C1 segment of cervical spinal cord (tissue), 14 donors: ENCODE measurements at regions not wholly inside any gene's neighbourhood (a gene's known extent, or its start where the extent isn't known, plus 50 kb on each side); places are given as distances from the start of the nearest gene placed in this dataset.
A peak's percentile ranks its signal among the peaks of the same experiment; 100 is the strongest.

Experiments
- DNase-seq, 14 donors: peaks; one replicate each; lab custom pipeline; 2025; lab: John Stamatoyannopoulos, UW

DNA sequence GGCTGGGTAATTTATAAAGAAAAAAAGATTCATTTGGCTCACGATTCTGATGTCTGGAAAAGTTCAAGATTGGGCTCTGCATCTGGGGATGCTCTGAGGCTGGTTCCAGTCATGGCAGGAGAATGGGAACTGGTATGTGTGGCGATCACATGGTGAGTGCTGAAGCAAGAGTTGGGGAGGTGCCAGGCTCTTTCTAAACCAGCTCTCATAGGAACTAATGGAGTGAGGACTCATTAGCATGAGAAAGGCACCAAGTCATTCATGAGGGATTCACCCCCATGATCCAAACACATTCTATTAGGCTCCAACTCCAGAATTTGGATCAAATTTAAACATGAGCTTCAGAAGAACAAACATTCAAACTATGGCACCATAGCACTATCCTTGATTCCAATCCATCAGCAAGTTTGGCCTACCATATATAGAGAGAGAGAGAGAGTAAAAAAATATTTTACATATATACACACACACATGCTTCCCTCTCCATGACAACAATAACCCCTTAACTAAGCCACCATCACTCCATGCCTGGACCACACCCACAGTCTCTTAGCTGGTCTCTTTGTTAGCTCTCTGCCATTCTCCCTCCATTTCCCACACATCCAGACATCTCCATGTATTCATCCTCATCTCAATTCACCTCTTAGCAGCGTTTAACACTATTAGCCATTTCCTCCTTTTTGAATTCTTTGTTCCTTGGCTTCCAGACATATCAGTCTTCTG is 57.9 kb downstream of the NPY start:
- DNase-seq: peak in 3 of 14 donors; percentile 20 to 32 (median 22)

DNA sequence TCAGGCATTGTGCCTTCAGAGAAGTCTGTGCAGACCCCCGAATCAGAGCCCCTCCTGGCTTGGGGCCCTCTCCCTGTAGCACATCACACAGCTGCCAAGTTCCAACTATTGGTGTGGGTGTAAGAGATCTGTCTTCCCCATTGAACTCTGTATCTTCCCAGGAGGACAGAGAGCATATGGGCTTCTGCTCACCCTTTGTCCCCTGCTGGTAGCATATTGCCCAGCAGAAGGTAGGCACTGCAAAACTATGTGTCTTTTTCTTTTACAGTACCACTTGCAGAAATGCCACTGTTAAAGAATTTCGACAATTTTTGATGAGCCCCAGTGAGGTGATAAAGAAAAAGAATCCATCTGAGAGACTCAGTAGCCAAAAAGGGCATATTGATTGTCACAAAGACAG is 59.6 kb downstream of the NPY start:
- no peak for DNase-seq

DNA sequence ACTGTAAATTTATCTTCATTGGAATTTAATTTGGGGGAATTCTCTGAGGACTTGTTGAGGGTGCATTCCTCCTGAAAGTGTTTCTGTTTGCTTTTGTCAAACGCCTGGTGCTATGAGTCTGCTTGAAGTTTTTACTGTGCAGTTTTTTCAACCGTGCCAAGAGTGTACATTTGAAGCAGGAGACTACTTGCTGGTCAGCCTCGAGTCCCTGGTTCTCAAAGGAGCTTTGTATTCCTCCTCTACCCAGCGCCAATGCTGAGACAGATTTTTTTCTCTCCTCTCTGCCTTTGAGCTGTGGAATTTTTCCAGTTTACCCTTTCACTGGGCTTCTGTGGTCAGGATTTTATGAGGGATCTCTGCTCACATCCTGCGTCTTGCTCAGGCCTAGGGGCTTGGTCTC is 62.1 kb downstream of the NPY start:
- peak in 1 of 14 donors; percentile 5 for DNase-seq

DNA sequence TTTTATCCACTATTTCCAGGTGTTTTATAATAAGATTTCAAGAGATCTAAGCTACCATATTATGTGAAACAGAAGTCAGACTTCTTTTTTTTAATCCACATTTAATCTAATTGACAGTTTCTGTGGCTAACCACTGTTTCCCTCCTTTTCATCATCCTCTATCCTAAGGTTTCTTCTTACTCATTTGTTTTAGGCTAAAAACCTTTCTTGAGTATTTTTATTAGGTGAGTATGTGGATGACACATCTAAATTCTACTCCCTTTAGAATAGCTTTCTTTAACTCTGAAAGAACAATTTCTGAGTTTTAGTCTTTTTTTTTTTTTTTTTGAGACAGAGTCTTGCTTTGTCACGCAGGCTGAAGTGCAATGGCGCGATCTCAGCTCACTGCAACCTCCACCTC is 62.7 kb downstream of the NPY start:
- DNase-seq: no peak

DNA sequence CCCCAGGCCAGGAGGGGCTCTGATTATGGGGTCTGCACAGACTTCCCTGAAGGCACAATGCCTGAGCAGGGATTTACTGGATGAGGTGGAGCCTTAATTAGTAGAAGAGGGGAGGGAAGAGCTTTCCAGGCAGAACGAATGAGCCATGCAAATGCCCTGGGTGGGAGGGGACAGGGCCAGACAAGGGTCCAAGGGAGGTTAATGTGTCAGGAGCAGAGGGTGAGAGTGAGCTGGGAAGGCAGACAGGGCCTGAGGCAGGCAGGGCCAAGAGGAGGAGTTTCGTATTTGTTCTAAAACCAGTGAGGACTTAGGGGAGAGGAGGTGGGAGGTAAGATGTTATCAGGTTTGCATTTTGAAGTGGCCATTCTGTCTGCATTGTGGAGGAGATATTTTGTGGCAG is 65.3 kb downstream of the NPY start:
- DNase-seq: no peak

DNA sequence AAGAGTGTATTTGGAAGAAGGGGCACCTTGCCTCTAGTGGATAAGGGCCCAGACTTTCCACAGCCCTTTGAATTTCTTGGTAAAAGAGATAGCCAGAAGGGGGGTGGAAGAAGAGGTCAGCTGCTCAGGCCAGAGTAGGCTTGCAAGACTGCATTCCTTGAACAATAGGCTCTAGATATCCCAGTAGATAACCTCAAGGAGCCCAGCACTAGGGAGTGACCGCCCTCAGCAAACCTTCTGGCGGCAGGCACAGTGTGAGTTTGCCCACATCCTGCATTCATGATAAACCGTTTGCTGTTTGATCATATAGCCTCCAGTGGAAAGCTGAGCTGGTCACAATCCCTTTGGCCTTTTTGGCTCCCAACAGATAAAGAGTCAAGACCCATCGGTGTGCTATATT is 70.5 kb downstream of the NPY start:
- DNase-seq: no peak

DNA sequence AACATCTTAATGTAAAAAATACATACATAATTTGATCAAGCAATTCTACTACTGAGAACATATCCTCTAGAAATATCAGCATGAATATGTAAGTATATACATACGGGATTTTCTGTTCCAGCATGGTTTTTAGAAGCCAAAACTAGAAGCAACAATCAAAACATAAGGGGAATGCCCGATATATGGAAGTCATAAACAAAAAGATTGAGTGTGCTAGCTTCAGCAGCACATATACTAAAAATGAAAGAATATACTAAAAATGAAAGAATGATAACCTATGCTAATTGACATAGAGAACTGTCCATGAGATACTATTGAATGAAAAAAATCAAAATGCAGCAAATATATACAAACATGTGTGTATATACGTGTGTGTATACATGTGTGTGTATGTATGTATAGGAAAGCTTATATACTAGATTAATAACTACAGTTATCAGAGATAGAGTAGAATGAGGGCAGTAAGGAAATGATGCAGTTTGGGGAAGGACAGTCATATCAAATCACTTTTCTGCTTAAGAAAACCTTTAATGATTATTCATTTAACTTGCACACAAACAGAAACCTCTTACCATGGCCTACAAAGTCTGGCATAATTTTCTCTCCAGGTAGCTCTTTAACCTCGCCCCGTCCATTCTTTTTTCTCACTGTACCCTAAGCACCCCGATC is 72.9 kb downstream of the NPY start:
- no peak for DNase-seq

DNA sequence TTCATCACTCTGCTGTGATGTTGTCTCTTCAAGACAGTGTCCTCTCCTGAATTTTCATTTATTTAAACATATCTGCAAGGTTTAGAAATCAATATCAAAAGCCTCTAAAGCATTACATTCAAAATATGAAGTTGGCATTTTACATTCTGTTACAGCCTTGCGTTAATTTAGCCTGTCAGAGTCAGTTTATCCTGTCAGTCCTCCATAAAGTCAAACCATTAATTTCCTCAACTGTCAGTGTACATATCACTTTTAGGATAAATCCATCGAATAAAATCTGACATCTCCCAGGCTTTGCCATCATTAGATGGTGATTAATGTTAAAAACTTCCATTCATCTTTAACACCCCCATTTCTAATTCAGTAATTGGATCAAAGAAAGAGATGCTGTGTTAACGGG is 77.0 kb downstream of the NPY start:
- no peak for DNase-seq

DNA sequence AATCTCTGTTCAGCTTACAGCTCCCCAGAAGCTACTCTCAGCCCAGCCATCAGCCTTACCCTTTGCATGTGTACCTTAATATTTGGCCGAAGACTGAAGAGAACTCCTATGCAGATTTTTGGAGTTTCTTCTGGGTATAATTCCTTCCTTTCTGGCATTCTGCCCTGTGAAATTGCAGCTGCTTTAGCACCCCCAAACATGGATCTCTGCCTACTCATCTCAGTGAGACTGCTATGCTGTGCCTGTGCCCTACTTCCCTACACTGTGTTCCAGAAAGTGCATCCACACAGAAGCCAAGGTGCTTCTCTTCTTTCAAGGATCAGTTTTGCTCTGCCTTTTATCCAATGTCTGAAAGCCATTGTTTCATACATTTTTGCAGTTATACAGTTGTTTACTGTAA is 81.6 kb downstream of the NPY start:
- DNase-seq: no peak

DNA sequence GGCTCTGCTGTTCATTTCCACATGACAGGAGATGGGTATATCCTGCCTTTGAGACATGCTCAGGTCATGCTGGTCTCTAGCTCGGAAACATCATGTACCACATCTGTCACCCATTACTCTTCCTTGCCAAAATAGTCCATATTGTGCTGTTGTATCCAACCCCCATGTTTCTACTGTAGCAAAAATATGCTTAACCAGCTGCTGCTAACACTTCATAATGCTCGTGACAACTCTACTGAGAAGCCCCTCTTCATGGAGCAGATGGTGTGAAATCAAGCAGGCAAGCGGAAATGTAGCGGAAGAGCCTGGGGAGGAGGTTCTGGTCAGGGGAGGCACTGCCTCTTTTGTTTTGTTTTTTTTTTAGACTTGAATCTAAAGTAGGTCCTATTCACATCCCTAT is 82.9 kb downstream of the NPY start:
- DNase-seq: no peak

DNA sequence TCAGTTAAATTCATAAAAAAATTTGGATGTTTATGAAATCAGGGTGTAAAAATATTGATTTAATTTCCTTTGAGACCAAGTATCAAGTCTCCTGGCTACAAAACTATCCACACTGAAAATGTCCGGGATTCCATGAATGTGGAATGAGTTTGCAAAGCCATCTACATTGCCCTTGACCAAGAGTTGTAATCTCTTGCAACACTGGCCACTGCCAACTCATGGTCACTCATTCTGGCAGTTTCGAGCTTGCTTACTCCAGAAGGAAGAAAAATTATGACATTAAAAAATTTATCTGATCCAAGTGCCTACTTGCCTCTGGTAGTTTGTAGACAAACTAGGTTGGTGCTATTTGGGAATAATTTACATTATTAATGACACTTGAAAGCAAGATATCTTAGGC is 84.2 kb downstream of the NPY start:
- DNase-seq: no peak

DNA sequence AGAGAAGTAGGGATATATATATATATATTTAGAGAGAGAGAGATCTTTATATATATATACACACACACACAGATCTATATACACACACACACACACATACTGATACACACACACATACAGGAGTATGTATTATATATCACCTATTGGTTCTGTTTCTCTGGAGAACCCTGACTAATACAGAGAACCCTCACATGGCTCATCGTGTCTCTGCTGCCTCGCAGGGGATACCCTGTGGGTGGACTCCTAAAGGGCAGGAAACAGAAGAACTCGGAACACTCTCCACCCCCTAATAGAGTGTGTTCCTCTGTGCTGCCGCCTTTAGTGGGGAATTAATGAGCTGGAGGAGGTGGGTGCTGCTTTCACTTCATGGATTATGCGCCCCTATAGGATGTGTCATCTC is 86.6 kb downstream of the NPY start:
- DNase-seq: no peak

DNA sequence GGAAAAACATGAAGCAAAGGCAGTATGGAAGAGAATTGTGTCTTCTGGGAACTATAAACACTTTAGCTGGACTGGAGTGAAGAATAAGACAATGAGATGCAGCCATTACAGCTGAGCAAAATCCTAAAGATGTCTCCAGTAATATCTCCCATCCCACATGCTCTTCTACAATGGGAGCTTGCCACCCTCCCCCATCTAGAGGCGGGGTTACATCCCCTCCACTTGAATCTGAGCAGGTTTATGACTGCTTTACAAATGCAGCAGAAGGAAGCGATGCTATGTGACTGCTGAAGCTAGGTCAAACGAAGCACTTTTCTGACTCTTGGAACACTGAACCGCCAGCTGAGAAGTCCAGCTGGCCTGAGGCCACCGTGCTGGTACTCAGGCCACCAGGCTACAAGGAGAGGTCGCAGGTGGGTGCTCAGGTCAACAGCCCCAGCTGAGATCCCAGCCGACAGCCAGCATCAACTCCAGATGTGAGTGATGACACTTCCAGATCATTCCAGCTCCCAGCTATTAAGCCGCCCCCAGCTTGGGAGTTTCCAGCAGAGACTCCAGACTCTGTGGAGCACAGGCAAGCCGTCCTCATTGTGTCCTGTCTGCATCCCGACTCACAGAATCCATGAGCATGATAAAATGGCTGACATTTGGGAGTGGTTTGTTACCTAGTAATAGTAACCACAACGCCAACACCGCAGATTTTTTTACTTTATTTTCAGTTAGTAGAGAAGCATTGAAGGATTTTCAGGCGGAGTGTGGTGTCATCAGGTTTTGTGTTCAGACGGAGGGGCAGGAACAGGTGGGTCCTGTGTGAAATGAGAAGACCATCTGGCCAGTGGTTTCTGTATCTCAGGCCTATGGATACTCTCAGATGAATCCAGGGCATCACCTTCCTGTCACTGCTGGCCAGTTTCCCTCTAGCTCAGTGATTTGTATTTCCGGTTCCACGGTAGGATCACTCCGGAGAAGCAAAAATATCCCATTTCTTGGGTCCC is 89.3 kb downstream of the NPY start:
- no peak for DNase-seq

DNA sequence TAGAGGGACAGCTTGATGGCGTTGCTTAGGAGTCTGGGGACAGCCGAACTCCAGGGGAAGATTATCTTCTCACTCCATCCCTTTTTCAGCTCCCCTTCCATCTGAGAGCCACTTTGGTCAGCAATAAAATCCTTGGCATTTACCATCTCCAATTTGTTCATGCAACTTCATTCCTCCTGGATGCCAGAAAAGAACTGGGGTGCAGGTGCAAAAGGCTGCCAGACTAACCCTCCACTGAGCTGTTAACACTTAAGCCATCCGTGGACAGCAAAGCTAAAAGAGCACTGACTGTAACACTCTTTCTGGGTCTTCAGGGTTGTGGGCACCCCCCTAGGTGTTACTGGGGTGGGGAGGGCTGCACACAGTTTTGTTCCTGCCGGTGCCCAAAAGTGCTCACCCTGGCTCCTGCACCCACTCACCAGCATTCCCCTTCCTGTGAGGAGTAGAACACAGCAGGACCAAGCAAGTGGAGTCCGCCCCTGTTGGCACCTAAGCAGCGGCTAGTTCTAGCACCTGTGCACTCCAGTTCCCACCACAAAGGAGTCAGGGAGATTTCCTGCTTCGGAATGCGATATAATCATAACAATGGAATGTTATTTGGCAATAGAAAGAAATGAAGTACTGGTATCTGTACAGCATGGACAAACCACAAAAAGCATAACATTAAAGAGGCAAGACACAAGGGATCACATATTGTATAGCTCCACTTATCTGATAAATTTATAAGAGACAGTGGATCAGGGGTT is 95.1 kb downstream of the NPY start:
- no peak for DNase-seq

DNA sequence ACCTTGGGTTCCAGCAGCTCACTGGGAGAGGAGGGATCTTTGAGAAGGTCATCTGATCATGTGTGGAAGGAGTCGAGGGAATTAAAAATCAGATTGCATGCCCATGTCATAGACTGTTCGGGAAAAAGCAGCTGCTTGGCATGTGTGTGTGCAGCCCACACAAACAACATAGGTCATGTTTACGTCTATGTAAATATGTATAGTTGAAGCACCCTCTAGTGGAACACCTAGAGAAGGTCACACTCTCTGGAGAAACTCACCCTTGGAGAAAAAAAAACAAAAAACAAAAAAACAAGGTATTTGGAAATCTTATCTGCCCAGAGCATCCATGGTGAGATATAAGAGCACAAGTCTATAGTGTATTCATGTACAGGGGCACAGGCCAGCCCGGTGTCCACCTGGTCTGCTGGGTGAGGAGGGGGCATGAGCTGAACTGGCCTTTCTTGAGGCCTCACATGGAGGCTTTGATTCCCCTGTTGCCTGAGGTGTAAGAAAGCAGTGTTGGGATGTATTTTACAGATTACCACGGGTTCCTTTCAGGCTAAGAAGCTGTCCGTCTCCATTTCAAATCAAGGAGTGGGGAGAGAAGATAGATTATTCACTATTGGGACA is 98.0 kb downstream of the NPY start:
- DNase-seq: no peak

DNA sequence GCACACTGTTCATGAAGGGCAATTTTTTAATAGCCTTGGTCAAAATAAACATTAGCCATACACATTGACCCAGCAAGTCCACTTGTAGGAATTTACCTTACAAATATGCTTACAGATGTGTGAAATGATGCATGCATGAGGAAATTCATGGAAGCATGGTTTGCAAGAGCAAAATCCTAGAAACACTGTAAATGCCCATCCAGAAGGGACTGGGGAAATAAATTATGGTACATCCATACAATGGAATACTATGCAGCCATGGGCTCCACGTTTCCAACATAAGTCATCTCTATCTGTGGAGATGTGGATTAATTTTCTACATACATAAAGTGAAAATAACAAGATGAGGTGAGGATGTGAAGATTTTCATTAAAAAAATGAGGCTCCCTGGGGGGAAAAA is 99.1 kb downstream of the NPY start:
- no peak for DNase-seq

DNA sequence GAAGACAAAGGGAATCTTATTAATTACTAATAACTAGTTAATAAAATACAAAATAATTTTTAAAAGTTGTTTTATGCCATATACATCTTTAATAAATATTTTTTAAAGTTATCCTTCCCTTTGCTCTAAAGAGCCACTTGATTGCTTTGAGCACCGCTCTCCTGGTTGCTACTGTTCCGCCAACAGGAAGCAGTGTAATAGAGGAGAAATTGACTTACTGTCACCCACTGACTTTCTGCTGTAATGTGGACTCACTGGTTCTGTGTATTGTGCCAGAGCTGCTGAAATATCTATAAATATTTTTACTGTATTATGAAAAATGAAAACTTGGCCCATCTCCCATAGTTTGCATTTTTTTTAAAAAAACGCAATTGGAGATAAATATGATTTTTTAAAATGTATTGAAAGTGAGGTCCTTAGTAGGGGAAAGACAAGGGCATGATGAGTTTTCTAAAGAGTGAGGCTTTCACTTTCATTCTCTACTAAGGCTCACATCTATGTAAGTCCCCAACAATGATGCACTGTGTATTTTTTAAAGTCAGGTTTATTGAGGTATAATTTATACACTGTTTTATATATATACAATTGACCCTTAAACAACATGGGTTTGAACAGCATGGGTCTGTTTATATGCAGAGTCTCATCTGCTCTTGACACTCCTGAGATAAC is 100.5 kb downstream of the NPY start:
- no peak for DNase-seq

DNA sequence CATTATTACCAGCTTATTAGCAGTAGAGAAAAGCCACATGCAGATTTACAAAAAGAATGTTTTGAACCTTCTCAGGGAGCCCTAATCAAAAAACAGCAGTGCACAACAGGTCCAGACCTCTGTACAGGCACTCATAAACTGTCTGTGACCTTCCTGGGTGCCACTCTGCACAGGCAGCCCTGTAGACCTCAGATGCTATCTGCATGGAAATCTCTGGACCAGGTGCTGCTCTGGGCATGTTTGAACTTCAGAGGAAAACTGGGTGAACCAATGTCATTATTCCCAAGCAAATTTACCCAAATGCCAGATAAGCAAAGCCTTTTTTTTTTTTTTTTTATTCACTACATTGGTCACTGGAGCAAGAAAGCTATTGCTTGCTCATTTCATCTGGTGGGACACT is 104.2 kb downstream of the NPY start:
- no peak for DNase-seq

DNA sequence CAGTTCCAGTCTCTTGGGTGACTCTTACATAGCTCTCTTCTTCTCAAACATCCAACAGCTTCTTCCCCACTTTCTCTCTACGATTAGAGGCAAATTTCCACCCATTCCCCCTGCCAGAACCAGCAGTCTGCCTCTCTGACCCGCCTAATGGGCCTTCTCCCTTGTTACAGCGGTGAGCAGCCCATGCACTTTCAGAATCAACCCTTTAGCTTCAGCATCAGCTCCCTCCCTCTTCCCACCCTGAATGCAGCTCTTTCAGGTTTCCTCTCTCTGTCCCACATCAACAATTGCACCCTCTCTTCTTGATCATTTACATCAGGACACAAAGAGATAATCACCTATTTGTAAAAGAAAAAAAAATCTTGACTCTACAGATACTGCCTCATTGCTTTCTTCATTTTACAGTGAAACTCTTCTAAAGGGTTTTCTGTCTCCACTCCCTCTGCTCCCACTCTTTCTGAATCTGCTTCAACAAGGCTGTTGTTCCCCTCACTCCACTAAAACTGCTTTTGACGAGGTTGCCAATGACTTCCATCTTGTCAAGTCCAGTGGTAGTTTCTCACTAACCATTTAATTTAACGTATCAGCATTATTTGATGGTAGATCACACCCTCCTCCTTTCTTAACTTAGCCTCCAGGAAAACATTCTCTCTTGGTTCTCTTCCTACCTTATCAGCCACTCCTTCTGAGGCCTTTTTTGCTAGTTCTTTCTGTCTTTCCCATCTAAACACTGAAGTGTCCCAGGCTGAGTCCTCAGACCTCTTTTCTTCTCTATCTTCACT is 106.6 kb downstream of the NPY start:
- DNase-seq: no peak

DNA sequence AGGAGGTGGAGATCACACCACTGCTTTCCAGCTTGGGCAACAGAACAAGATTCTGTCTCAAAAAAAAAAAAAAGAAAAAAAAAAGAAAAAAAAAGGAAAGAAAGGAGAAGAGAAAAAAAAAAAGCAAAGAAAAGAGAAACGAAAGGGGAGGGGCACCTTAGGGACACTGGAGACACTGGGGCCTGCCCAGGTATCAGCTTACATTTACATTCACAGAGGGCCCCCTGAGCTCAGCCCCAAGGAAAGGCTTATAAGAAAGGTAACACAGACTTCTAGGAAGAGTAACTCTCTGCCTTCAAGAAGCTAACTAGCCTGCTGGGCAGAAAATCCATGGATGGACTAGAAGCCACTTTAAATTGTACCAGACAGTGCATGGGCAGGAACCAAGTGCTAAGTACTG is 108.8 kb downstream of the NPY start:
- no peak for DNase-seq
